H1 (cell line): ENCODE measurements at regions not wholly inside any gene's neighbourhood (a gene's known extent, or its start where the extent isn't known, plus 50 kb on each side); places are given as distances from the start of the nearest gene placed in this dataset.

Experiments
- CHD2 ChIP-seq: IDR thresholded peaks from 2 replicates; pipeline ENCODE4 v1.6.1; 2012; ENCODE audit warnings: low read length, improper control_type of control experiment
- CHD7 ChIP-seq: fragments of 300-600 bp; sonication (generic); IDR thresholded peaks from 2 replicates; pipeline ENCODE4 v1.7.1; 2012; ENCODE audit warnings: low read length, moderate library complexity, mild to moderate bottlenecking, inconsistent platforms; ENCODE audit not compliant: insufficient replicate concordance
- FOSL1 ChIP-seq: IDR thresholded peaks from 2 replicates; pipeline ENCODE4 v1.6.1; 2011; ENCODE audit warnings: mild to moderate bottlenecking, low read depth, low read length, moderate library complexity; ENCODE audit not compliant: insufficient read depth
- GABPA ChIP-seq: IDR thresholded peaks from 2 replicates; pipeline ENCODE4 v1.6.1; 2011; ENCODE audit warnings: mild to moderate bottlenecking, low read length, moderate library complexity, borderline replicate concordance; ENCODE audit not compliant: insufficient read depth
- RAD21 ChIP-seq, 2 experiments: IDR thresholded peaks in 1 of 2; conservative IDR thresholded peaks in 1 of 2; 2 replicates each; pipeline ENCODE4 v1.6.1; 2011; ENCODE audit warnings: low read depth in 2 of 2, low read length in 2 of 2, improper control_type of control experiment in 1 of 2, inconsistent platforms in 1 of 2, mild to moderate bottlenecking in 1 of 2, moderate library complexity in 1 of 2
- RFX5 ChIP-seq: IDR thresholded peaks from 2 replicates; pipeline ENCODE4 v1.6.1; 2011; ENCODE audit warnings: low read depth, low read length, improper control_type of control experiment, borderline replicate concordance
- SUZ12 ChIP-seq: fragments of 200-600 bp; sonication (generic); IDR thresholded peaks from 2 replicates; pipeline ENCODE4 v1.6.1; 2012; ENCODE audit warnings: mild to moderate bottlenecking, inconsistent platforms, low read length, moderate library complexity, mixed read lengths
- TEAD4 ChIP-seq: IDR thresholded peaks from 2 replicates; pipeline ENCODE4 v1.6.1; 2012; ENCODE audit warnings: low read depth, low read length, inconsistent platforms, mixed read lengths
- TF ChIP-seq, protein P1 (sequence below): IDR thresholded peaks from 2 replicates; pipeline ENCODE4 v1.6.1; 2011; ENCODE audit warnings: low read length, improper control_type of control experiment

DNA sequence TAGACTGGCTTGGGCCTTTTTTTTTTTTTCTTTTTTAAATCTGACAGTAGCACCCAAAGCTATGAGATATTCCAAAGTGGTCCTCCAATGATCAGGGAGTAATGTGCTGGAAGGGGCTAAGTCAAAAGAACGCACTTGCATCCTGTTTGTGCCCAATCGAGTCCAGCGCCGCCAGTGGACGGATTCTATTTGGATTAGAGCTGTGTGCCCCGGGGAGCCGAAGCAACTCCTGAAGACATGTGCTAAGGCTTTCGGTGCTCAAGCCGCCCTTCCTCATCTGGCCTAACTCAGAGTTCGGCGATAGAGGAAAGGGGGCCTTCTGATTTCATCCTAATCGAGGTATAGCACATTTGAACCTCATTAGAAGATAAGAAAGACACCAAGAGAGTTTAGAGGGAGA lies 147.8 kb upstream of the NECTIN1 start (continued):
- no peak for TF ChIP-seq CHD7
- no peak for TF ChIP-seq SUZ12
- no peak for TF ChIP-seq RAD21 (IDR thresholded peaks at IDR 0.05 in 1 of 2, conservative IDR thresholded peaks at IDR 0.05 in 1 of 2; ENCODE audit: low read depth in 2 of 2, low read length in 2 of 2)
- TF ChIP-seq, protein P1, sequence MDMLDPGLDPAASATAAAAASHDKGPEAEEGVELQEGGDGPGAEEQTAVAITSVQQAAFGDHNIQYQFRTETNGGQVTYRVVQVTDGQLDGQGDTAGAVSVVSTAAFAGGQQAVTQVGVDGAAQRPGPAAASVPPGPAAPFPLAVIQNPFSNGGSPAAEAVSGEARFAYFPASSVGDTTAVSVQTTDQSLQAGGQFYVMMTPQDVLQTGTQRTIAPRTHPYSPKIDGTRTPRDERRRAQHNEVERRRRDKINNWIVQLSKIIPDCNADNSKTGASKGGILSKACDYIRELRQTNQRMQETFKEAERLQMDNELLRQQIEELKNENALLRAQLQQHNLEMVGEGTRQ, result no peak
- no peak for TF ChIP-seq CHD2
- no peak for TF ChIP-seq FOSL1
- no peak for TF ChIP-seq TEAD4
- TF ChIP-seq RFX5, result no peak
- TF ChIP-seq GABPA, result no peak
